ENCODE measurements at regions not wholly inside any gene's neighbourhood (a gene's known extent, or its start where the extent isn't known, plus 50 kb on each side); places are given as distances from the start of the nearest gene placed in this dataset.

GRCh38 chr9:117886616-117887015 is 182.4 kb downstream of the TLR4 start:
- TF ChIP-seq CTCF (optimal IDR thresholded peaks at IDR 0.05 in 1 of 3, IDR thresholded peaks at IDR 0.05 in 1 of 3, conservative IDR thresholded peaks at IDR 0.05 in 1 of 3; ENCODE audit: extremely low read depth in 1 of 3, insufficient read depth in 2 of 3, low read length in 3 of 3) (no peak), EZH2 (IDR thresholded peaks at IDR 0.05; ENCODE audit: low read length) (no peak)
